ENCODE measurements at regions not wholly inside any gene's neighbourhood (a gene's known extent, or its start where the extent isn't known, plus 50 kb on each side); places are given as distances from the start of the nearest gene placed in this dataset.

GRCh38 chr2:57973621-57974186 lies 72.9 kb upstream of the VRK2 start:
- TF ChIP-seq, protein P1, sequence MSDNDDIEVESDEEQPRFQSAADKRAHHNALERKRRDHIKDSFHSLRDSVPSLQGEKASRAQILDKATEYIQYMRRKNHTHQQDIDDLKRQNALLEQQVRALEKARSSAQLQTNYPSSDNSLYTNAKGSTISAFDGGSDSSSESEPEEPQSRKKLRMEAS (IDR thresholded peaks at IDR 0.05; ENCODE audit: low read depth, low read length), result no peak
- TF ChIP-seq, protein P2, sequence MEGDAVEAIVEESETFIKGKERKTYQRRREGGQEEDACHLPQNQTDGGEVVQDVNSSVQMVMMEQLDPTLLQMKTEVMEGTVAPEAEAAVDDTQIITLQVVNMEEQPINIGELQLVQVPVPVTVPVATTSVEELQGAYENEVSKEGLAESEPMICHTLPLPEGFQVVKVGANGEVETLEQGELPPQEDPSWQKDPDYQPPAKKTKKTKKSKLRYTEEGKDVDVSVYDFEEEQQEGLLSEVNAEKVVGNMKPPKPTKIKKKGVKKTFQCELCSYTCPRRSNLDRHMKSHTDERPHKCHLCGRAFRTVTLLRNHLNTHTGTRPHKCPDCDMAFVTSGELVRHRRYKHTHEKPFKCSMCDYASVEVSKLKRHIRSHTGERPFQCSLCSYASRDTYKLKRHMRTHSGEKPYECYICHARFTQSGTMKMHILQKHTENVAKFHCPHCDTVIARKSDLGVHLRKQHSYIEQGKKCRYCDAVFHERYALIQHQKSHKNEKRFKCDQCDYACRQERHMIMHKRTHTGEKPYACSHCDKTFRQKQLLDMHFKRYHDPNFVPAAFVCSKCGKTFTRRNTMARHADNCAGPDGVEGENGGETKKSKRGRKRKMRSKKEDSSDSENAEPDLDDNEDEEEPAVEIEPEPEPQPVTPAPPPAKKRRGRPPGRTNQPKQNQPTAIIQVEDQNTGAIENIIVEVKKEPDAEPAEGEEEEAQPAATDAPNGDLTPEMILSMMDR (IDR thresholded peaks at IDR 0.05; ENCODE audit: low read depth, low read length), result no peak
- no peak for TF ChIP-seq POLR2A (IDR thresholded peaks at IDR 0.05; ENCODE audit: extremely low read depth, insufficient read length)

Measured in NB4 (cell line).